Osteocyte (in vitro differentiated cells): ENCODE measurements at regions not wholly inside any gene's neighbourhood (a gene's known extent, or its start where the extent isn't known, plus 50 kb on each side); places are given as distances from the start of the nearest gene placed in this dataset.

Experiments used
- DNase-seq: peaks from one replicate; pipeline ENCODE4 v3.0.0; 2021; ENCODE audit warnings: mixed read lengths; ENCODE audit not compliant: unreplicated experiment; ENCODE audit errors: extremely low spot score
- H3K27ac Mint-ChIP-seq: one replicate; pipeline ENCODE4 v1.8.0; 2021; ENCODE audit warnings: mild to moderate bottlenecking, mixed read lengths; ENCODE audit not compliant: unreplicated experiment
- H3K27me3 Mint-ChIP-seq: one replicate; pipeline ENCODE4 v1.8.0; 2021; ENCODE audit warnings: mixed read lengths; ENCODE audit not compliant: unreplicated experiment
- H3K36me3 Mint-ChIP-seq: one replicate; pipeline ENCODE4 v1.8.0; 2021; ENCODE audit warnings: mixed read lengths; ENCODE audit not compliant: unreplicated experiment
- H3K4me1 Mint-ChIP-seq: one replicate; pipeline ENCODE4 v1.8.0; 2021; ENCODE audit warnings: mixed read lengths; ENCODE audit not compliant: unreplicated experiment
- H3K4me3 Mint-ChIP-seq: one replicate; pipeline ENCODE4 v1.8.0; 2021; ENCODE audit warnings: mild to moderate bottlenecking, moderate library complexity, mixed read lengths; ENCODE audit not compliant: unreplicated experiment
- H3K9me3 Mint-ChIP-seq: one replicate; pipeline ENCODE4 v1.8.0; 2021; ENCODE audit warnings: mixed read lengths; ENCODE audit not compliant: unreplicated experiment
- TF ChIP-seq, protein P1 (sequence below): fragments of 200-600 bp; sonication (generic); IDR thresholded peaks from 2 replicates; pipeline ENCODE4 v1.5.0; 2021; ENCODE audit warnings: antibody characterized with exemption, mild to moderate bottlenecking, moderate library complexity

DNA sequence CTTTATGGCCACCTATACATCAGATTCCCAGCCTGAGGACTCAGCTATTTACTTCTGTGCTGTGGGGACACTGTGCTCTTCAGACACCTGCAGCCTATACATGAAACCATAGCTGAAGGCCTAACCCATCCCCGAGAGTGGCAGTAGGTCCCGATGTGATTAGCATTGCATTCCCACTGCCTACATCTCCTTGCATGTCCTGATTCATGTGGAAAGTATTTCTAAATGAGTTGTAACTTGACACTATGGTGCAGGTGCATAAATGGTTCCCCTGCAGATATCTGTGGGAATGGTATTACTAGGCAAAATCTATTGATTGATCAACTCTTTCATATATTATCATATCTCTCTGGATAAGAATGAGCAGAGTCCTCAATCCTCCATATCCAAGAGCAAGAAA, 433.5 kb downstream of the DAD1 start:
- Mint-ChIP-seq H3K9me3 (peaks cover 4% of the 10 kb centered on the region), H3K27me3 (peaks cover 34% of the 10 kb centered on the region), H3K27ac (no peak overlapping the region), H3K36me3 (no peaks in the 10 kb centered on the region), H3K4me1 (no peaks in the 10 kb centered on the region), H3K4me3 (no peak overlapping the region)
- DNase-seq, result no peak
- TF ChIP-seq, protein P1, sequence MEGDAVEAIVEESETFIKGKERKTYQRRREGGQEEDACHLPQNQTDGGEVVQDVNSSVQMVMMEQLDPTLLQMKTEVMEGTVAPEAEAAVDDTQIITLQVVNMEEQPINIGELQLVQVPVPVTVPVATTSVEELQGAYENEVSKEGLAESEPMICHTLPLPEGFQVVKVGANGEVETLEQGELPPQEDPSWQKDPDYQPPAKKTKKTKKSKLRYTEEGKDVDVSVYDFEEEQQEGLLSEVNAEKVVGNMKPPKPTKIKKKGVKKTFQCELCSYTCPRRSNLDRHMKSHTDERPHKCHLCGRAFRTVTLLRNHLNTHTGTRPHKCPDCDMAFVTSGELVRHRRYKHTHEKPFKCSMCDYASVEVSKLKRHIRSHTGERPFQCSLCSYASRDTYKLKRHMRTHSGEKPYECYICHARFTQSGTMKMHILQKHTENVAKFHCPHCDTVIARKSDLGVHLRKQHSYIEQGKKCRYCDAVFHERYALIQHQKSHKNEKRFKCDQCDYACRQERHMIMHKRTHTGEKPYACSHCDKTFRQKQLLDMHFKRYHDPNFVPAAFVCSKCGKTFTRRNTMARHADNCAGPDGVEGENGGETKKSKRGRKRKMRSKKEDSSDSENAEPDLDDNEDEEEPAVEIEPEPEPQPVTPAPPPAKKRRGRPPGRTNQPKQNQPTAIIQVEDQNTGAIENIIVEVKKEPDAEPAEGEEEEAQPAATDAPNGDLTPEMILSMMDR, result no peak

DNA sequence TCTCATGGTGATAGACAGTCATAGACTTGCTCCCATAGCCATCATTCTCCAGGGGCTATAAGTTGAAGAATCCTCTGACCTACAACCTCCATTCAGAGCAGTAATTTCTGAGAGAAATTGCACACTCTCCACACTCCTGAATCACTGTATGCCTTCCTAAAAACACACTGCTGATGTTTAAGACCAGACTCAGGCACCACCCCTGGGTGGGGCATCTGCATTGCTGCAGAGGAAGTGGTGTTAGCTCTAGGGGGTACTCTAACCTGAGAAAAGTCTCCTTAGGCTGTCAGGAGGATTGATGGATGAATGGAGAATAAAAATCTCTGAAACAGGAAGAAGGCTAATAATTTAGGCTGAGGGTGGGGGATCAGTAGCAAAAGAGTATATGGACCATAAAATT, 436.1 kb downstream of the DAD1 start:
- no peak for DNase-seq
- no peak overlapping the region for H3K4me3 Mint-ChIP-seq
- H3K9me3 Mint-ChIP-seq, result peaks cover 4% of the 10 kb centered on the region
- no peaks in the 10 kb centered on the region for H3K36me3 Mint-ChIP-seq
- H3K27ac Mint-ChIP-seq, result no peak overlapping the region
- no peaks in the 10 kb centered on the region for H3K4me1 Mint-ChIP-seq
- TF ChIP-seq, protein P1, result no peak
- peaks cover 35% of the 10 kb centered on the region for H3K27me3 Mint-ChIP-seq

DNA sequence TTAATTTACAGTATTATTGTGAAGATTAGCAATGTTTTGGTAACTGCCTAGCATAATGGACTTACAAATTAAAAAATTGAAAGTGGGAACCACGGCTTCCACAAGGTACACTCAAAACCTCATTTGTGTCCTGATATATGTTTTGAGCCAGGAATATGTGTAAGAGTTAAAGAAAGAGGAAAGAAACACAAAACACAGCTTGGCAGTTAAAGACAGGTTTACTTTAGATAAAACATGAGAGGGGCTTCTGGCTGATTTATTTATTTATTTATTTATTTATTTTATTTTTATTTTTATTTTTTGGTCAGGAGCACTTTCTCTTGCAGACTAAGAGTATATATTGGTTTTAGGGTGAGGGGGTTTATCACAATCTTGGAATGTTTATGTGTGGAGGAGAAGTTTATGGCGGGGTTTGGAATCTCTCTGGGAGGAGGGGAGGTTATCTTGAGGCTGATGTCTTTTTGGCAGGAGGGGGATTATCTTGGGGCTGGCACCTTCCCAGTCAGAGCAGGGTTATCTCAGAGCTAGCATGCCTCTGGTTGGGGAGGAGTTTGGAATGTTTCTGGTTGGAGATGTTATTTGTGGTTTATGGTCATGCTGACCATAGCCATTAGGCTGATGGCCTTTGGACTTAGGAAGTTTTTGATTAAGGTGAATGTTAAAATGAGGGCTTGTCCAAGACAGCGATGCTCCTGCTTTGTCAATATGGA, 436.7 kb downstream of the DAD1 start:
- TF ChIP-seq, protein P1, result no peak
- Mint-ChIP-seq H3K4me3 (no peak overlapping the region), H3K9me3 (peaks cover 4% of the 10 kb centered on the region), H3K4me1 (no peaks in the 10 kb centered on the region), H3K27me3 (peaks cover 40% of the 10 kb centered on the region), H3K27ac (no peak overlapping the region), H3K36me3 (no peaks in the 10 kb centered on the region)
- no peak for DNase-seq

DNA sequence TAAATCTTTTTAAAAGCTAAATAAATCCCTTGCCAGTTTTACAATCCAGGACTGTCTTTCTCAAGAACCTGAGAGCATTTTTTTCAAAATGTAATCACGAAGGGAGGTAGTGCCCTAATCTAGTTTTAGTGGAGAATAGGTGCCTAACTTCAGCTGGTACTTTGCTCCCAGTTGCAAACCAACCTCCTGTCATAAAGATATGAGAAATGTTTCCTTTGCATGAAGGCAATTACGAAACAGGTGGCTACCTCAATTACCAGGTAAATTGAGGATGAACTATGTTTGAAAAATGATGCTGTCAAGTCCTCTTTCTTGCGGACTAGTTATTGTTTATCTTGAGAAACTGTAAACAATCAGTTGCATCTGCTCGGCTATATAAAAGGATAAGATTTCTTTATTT, 437.9 kb downstream of the DAD1 start:
- DNase-seq, result no peak
- H3K36me3 Mint-ChIP-seq, result no peaks in the 10 kb centered on the region
- H3K9me3 Mint-ChIP-seq, result peaks cover 4% of the 10 kb centered on the region
- peaks cover 41% of the 10 kb centered on the region for H3K27me3 Mint-ChIP-seq
- TF ChIP-seq, protein P1, result no peak
- no peaks in the 10 kb centered on the region for H3K4me1 Mint-ChIP-seq
- no peak overlapping the region for H3K27ac Mint-ChIP-seq
- no peak overlapping the region for H3K4me3 Mint-ChIP-seq

DNA sequence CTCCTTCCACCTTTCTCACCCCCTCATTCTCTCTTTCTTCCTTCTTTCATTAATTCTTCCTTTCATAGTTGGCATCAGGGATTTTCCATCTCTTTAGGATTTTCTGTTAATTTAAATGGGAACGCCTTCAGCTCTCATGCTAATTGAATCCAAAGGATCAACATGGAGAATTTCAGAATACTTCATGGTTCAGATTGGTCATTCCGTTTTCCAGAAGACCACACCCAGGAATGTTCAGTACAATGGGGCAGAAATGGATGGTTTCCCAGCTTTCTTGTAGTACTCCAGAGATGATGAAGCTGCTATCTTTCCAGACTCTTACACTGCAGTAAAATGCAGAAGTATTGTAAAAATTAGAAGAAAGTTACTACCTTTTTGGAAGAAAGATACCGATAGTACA, 440.0 kb downstream of the DAD1 start:
- Mint-ChIP-seq H3K4me3 (no peak overlapping the region), H3K27ac (no peak overlapping the region), H3K27me3 (peaks cover 48% of the 10 kb centered on the region), H3K36me3 (no peaks in the 10 kb centered on the region), H3K9me3 (peaks cover 4% of the 10 kb centered on the region), H3K4me1 (no peaks in the 10 kb centered on the region)
- TF ChIP-seq, protein P1, result no peak
- no peak for DNase-seq
